NCI-H187 (cell line): ENCODE measurements at regions not wholly inside any gene's neighbourhood (a gene's known extent, or its start where the extent isn't known, plus 50 kb on each side); places are given as distances from the start of the nearest gene placed in this dataset.

Experiments
- DNase-seq, 2 experiments: peaks; one replicate each; lab custom pipeline; 2025; lab: John Stamatoyannopoulos, UW

DNA sequence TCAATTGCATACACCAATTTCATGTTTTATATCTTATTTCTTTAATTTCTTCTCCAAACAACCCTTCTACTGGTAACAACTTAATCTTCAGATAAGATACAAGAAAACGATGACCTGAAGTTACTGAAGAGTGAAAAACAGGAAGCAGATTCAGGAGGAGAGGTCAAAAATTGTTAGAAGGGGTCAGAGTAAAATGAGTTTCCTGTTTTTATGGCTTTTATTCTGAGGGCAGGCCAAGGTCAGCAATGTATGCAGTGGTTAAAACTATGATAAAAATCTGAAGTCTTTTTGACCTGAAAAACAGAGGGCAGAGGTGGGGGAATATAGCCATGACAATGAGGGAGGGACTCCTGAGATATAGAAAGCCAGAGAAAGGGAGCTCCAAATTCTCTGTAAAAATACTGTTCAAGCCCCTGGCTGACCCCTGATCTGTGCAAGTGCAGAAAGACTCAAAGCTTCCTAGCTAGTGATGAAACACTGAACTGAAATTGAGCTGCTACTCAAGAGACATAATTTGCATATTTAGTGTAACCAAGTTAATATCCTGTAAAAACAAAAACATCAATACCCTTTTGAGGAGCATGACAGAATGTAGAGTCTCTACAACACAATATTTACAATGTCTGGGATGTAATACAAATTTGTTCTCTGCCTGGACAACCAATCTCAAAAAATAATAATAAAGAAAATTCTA is 514.3 kb upstream of the SEL1L start:
- DNase-seq, result no peak

DNA sequence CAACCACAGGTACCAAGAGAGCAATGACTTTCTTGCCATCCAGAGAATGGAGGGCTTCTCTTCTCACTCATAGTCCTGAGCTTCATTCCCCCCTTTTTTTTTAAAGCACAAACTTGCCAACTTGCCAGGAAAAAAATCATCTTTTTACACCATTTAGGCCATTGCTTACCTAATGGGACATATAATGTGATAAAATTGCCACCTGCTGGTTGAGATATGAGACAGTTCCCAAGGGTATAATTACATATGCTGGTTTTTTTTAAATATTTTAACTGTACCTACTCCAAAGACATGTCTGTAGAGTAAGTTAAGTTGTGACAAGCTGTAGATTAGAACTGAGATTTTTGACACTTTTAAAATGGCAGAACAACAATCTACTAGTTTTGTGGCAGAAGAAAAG is 519.1 kb upstream of the SEL1L start:
- no peak for DNase-seq

DNA sequence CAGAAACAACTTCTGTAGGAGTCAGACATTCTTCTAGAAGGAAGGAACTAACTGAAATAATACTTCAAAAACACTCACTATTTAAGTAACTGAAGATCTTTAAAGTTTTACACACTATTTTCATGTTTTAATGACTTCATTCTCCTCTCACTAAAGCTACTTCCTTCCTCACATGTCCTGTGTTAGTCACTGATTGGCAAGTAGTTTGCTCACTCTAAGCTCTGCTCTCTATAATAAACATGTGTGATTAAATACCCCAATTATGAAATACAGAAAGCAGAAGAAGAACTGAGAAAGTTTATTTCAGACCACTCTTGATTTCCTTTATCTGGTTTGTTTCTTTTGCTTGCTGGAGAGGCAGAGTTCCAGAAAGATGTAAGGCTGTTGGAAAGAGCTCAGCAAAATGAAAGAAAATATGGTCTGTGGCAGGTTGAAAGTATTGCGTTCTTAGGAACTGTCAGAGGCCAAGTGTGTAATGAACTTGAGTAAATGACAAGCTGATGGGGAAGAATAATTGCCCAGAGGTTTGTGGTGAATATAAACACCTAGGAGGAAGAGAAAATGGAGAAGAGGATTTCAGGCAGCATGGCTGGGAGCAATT is 522.0 kb upstream of the SEL1L start:
- no peak for DNase-seq

DNA sequence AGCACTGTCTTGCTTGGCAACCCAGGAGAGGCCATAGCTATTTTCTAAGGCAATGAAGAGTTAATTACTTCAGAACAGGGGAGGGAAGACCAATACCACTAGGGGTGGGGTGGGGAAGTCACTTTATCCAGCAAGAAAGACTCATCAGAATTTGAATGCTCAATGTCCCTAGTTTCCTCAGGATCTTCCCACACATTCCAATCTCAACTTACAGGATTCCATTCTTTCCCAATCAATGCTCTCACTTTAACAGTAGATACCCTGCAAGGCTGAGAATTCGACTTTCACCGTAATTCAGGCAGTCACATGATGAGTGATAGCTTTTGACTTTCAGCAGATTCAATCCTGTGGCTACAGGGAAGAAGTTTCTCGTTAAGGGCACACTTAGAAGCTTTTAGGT is 526.6 kb upstream of the SEL1L start:
- DNase-seq, result no peak

DNA sequence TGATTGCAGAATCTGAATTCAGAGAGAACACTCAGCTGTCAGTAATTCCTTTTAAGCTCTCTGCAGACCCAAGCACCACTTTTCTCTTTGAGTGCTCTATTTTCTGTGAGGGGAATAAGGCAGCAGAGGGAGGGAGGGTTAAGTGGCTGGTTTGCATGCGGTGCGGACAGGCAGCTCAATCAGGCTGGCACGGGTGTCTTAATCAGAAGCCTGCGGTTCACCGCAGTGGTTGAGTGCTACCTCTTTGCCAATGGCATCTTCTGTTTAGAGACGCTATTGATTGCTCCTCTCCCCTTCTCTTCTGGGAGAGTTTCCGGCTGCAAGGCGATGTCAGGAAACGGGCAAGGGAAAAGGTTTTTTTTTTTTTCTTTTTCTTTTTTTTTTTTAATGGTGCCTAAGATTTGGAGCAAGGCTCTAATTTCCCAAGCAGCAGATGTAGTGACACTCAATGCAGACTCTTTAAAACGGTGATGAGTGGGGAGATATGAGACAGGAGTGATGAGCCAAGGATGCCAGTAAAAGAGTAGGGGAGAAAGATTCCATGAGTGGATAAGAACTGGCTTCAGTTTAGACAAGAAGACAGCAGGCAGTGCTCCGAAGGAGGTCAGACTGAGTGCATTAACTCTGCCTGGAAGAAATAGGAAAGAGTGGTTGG is 533.7 kb upstream of the SEL1L start:
- peak; percentile 95 to 97 for DNase-seq

DNA sequence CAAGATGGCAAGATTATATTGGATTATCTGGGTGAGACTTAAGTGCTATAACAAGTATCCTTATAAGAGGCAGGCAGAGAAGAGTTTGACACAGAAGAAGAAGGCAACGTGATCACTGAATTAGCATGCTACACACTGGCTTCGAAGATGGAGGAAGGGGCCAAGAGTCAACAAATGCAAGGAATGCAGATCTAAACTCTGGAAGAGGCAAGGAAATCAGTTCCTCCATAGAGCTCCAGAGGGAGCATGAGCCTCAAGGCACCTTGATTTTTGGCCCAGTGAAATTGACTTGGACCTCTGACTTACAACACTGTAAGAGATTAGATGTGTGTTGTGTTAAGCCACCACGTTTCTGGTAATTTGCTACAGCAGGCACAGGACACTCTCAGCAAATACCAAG is 536.4 kb upstream of the SEL1L start:
- DNase-seq, result no peak

DNA sequence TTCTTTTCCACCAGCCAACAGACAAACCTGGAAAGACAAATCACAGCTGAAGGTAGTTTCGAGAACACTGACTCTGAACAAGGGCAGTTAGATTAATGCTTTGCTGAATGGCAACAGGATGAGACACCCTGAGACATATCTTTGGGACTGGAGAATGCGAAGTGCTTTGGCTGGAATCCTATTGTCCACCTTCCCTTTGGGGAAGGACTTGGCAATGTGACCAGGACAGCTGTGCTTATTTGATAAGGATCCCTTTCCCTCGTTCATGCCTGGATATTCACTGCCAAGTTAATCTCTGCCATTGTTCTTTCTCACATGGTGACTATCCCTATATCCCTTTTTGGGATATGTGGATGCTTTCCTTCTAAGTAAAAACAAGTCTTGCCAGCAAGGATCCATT is 537.1 kb upstream of the SEL1L start:
- no peak for DNase-seq

DNA sequence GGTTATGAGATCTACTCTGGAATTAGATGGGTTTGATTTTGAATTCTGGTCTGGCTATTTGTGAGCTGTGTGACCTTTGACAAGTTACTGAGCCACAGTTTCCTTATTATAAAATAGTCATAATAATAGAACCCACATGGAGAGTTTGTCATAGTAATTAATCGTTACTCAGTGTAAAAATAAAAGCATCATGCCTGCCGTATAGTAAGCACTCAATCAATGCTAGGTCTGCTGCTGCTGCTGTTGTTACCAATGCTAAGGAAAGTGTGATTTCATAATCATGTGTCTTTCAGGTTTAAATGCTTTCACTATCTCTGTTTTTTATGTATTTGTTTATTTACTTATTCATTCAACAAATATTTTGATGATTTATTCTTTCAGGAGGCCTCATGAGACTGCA is 539.9 kb upstream of the SEL1L start:
- DNase-seq, result no peak

DNA sequence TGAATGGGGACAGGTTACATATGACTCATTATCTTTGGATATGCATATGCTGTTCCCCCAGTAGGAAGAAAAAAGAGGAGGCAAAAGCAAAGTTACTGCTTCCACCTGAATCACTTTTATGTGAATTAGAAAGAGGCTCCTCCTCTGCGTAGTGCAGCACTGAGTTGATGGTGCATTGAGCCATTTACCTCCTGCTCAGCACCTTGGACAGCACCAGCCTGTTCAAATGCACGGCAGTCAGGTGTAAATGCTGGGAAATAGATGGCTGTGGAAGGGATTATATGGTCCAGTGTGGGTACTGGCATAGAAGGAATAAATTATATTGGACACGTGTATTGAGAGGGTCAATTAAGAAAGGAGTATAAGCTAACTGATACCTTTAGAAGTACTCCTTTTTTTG is 541.9 kb upstream of the SEL1L start:
- no peak for DNase-seq

DNA sequence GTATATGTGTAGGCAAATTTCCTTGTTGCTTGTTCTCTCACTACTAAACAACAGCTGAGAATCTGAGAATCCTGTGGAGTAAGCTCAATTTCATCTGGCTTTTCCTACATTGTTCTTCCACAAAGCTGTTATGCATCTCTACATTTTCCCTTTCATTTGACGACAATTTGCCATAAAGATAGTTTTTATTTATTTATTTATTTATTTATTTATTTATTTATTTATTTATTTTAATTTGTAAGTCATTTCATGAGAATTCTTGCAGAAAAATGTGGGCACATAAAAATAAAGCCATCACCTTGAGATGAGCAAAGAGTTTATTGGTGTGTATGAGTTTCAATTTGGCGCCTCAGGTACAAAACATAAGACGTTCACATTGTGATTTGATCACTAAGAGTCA is 545.9 kb upstream of the SEL1L start:
- no peak for DNase-seq

DNA sequence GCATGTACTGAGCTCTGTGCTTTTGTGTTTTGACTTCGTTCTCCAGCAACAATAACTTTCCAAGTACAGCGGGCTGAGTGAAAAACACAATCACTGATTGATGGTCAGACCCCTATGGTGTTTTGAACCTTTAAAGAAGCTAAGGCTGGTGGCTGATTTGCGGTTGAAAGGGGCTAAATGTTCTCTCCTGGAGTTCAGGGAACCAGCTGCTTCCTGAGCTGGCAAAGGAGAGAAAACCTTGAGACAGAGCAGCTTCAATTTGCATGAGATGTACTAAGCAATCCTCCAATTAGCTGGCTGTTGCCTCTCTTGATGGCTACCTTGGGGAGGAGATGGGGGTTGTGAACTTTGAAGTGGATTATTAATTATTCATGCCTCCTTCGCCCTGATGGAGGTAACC is 546.7 kb upstream of the SEL1L start:
- no peak for DNase-seq

DNA sequence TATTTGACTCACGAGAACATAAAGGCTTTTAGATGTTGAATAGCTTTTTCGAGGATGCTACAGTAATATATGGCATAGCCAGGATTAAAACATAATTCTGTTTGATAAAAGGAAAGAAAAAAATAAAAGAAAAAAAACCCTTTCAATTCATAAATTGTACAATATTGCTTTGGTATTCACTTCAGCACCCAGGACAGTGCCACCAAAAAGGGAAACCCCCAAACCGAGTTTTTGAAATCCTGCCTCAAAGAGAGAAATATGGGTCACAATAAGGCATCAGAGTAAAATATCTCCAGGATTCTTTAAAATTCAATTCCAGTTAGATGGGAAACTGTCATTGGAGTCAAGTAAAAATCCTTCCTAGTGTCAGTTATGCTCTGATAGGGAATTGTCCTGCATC is 551.2 kb upstream of the SEL1L start:
- no peak for DNase-seq

DNA sequence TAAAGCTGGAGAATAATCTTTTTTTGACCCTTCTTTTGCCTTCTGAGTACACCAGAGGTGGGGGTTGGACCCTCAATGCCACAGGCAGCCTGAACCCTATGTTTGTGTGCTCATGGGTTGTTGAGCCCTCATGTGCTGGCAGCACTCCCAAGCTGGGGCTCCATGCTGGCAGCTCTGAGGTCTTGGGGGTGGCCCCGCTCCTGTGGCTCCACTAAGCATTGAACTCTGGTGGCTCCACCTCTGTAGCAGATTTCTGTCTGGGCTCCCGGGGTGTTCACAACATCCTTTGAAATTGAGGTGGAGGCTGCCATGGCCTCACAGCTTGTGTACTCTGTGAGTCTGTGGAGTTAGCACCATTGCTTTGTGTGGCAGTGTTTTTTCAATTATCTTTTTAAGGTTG is 557.4 kb upstream of the SEL1L start:
- DNase-seq, result no peak

DNA sequence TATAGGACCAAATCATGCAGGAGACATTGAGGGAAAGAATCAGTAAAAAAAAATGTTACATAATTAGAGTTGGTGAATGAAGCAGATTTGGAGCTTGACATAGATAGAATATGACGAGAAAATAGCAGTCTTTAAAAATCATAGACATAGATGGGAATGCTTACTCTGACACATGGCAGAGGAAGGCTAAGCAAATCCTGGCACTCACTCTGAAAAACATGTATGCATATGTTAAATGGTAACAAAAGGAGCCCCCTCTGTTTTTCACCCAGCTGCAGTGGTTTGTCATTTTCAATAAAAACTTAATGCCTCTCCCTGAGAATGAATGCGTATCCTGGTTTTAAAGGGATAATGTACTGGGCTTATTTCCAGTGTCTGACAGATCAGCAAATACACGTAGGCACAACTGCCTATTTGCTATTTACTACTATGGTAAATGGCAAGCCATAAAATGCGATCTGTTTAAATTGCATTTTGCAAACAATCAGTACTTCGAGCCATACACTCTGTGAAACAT is 561.2 kb upstream of the SEL1L start:
- DNase-seq, result no peak

DNA sequence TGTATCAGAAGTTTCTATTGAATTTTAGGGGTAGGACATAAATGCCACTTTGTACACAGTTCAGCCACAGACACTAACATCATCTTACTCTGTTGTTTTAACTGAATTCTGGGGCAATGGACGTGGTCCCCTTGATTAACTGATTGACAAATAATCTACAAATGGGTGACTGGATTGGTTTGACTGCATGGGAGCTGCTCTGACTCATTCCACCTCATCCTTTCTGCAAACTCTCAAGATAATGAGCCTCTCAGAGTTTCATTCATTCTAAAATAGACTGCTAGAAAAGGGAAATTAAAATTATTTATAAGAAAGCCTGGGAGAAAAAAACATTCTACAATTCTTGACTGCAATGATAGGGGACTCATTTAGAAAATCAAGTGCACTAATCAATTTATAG is 570.4 kb upstream of the SEL1L start:
- no peak for DNase-seq

DNA sequence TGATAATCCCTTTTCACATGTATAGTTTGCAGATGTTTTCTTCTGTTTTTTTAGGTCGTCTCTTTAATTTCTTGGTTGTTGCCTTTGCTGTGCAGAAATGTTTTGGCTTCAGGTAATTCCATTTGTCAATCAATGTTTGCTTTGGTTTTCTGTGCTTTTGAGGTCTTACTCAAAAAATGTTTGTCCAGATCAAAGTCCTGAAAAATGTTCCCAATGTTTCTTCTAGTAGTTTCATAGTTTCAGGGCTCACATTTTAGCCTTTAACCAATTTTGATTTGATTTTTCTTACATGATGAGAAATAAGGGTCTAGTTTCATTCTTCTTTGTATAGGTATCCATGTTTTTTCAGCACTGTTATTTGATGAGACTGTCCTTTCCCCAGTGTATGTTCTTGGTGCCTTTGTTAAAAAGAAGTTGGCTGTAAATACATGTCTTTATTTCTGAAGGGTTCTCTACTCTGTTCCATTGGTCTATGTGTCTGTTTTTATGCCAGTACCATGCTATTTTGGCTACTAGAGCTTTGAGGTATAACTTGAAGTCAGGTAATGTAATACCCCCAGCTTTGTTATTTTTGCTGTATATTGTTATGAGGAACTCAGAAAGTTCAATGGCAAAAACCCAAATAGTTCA is 578.7 kb upstream of the SEL1L start:
- DNase-seq, result no peak

DNA sequence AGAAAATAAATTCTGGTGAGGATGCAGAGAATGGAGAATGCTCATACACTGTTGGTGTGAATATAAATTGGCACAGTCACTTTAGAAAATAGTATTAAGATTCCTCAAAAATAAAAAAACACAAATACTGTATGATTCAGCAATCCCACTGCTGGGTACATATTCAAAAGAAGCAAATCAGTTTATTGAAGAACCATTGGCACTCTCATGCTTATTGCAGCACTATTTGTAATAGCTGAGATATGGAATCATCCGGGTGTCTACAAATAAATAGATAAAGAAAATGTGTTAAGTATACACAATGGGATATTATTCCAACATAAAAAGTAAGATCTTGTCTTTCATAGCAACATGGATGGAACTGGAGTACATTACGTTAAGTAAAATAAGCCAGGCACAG is 579.4 kb upstream of the SEL1L start:
- no peak for DNase-seq

DNA sequence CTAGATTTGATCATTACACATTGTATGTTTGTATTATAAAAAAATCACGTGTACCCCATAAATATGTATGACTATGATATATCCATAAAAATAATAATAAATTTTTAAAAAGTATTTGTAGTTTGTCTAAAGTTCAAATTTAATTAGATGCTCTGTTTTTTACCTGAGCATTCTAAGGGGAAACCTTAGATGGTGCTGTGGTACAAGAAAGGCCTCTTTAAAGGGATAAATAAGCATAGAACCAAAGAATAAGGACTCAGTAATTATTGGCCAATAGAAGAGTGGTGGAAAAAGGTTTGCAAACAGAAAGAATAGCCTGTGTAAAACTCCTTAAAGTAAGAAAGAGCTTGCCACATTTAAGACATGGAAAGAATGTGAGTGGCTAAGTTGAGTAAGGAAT is 580.1 kb upstream of the SEL1L start:
- DNase-seq, result no peak

DNA sequence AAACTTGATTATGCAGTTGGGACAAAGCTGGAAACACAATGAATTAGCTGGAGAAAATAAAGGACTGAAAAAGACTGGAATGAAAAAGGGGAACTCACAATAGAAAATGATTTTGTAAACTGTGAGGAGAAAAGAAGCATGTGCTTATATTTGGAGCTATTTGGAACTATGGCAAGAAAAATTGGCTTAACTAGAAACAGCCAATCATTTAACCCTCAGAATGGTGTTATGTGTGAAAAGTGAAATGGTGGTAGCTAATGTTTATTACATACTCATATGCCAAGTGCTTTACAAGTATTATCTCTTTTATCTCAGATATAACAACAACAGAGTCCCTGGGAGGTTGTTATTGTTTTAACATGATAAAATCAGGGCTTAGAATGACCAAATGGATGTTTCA is 583.1 kb upstream of the SEL1L start:
- no peak for DNase-seq

DNA sequence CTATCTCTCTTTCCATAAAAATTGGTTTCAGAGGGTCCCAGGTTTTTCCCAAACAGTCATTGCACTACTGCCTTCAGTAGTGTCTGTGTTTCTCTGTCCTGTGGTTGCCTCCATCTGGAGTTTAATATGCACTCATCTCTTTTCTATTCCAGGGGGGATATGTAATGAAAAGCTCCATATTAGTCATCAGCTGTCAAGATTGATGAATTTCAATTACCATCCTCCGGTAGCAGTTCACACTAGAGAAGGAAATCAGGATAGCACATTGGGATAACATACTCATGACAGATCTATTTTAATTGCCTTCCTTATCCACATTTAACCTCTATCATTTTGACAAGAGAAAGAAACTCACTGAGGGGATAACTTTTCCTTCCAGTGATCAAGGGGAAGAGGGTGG is 589.0 kb upstream of the SEL1L start:
- DNase-seq, result no peak

DNA sequence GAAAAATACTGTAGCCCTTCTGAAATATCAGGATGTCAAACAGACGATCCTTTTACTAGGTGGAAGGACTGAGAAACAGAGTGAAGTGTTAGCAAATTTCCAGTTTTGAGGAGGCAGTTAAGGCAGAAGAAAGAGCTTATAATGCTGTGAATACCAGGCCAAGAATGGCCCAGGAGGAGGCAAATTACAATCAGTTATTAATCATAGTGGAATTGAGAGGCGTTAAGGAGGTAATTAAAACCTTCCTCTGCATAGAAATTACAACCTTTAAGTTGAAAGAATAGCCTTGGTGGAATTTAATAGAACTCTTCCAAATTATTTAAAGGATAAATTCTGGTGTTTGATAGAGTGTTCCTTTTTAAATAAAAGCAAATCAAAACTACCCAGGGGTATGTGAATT is 590.9 kb upstream of the SEL1L start:
- no peak for DNase-seq

DNA sequence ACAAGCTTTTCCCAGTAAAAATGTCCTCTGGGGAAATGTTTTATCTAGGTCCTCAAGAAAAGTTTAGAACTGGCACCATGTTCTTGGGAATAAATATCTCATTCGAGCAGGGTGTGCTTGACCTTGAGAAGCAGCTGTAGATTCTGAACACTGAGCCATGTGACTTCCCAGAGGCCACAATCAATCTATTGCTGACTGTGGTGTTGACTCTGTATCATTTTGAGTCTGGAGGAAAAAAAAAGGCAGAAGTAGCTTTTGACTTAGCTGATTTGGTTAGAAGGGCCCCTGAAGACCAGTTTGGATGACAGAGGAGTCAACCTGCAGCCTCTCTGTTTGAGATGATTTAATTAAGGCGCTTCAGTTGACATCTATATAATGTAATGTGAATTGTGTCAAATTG is 592.4 kb upstream of the SEL1L start:
- no peak for DNase-seq

DNA sequence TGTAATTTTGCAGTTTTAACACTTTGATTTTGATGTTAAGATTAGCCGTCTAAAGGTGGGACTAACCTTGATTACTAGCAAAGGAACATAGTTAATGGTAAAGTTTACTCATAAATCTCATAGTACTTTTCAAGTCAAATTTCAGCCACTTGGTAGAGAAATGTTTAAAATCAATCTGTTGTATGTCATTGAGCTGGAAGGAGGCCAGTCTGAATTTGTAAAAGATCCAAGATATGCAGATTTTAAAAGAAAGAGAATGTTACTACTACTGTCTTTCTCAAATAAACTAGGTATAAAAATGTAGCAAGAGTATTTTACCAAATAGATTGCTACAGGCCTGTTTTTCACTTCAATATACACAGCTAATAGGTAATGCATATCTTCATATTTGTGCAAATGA is 600.8 kb upstream of the SEL1L start:
- no peak for DNase-seq
